IMR-90 (cell line): ENCODE measurements at regions not wholly inside any gene's neighbourhood (a gene's known extent, or its start where the extent isn't known, plus 50 kb on each side); places are given as distances from the start of the nearest gene placed in this dataset.
"Not testable (repeated sequence)": the region's sequence is repeated elsewhere in the genome, so short reads cannot be mapped to it uniquely, and the experiment has no call there.

Experiments
- BHLHE40 ChIP-seq: fragments of 150-350 bp; IDR thresholded peaks from 2 replicates; pipeline ENCODE4 v1.6.1; 2016; ENCODE audit warnings: mild to moderate bottlenecking, low read depth, low read length
- CEBPB ChIP-seq: IDR thresholded peaks from 2 replicates; pipeline ENCODE4 v1.6.1; 2012; ENCODE audit warnings: low read depth, low read length, improper control_type of control experiment
- CHD1 ChIP-seq: IDR thresholded peaks from 2 replicates; pipeline ENCODE4 v1.6.1; 2012; ENCODE audit warnings: low read depth, low read length, improper control_type of control experiment
- CTCF ChIP-seq: conservative IDR thresholded peaks from 2 replicates; pipeline ENCODE4 v1.5.1; 2012; ENCODE audit warnings: mild to moderate bottlenecking, low read depth, low read length, improper control_type of control experiment
- MAFK ChIP-seq: IDR thresholded peaks from 2 replicates; pipeline ENCODE4 v1.6.1; 2012; ENCODE audit warnings: low read depth, low read length, improper control_type of control experiment
- MAZ ChIP-seq: IDR thresholded peaks from 2 replicates; pipeline ENCODE4 v1.6.1; 2012; ENCODE audit warnings: low read depth, mild to moderate bottlenecking, low read length, improper control_type of control experiment, moderate library complexity, borderline replicate concordance
- MXI1 ChIP-seq: IDR thresholded peaks from 2 replicates; pipeline ENCODE4 v1.6.1; 2012; ENCODE audit warnings: low read depth, mild to moderate bottlenecking, low read length, moderate library complexity, borderline replicate concordance
- POLR2A ChIP-seq: IDR thresholded peaks from 2 replicates; pipeline ENCODE4 v1.6.1; 2012; ENCODE audit warnings: mild to moderate bottlenecking, low read depth, low read length
- RAD21 ChIP-seq: IDR thresholded peaks from 2 replicates; pipeline ENCODE4 v1.6.1; 2012; ENCODE audit warnings: low read length, improper control_type of control experiment
- RCOR1 ChIP-seq: IDR thresholded peaks from 2 replicates; pipeline ENCODE4 v1.6.1; 2012; ENCODE audit warnings: mild to moderate bottlenecking, low read length, improper control_type of control experiment; ENCODE audit not compliant: insufficient replicate concordance
- RFX5 ChIP-seq: IDR thresholded peaks from 2 replicates; pipeline ENCODE4 v1.8.0; 2012; ENCODE audit warnings: low read depth, mild to moderate bottlenecking, low read length, moderate library complexity
- SMC3 ChIP-seq: fragments of 150-350 bp; IDR thresholded peaks from 2 replicates; pipeline ENCODE4 v1.6.1; 2016; ENCODE audit warnings: low read depth, mild to moderate bottlenecking, antibody characterized with exemption, low read length, moderate library complexity
- TF ChIP-seq, protein P1 (sequence below): fragments of 150-350 bp; IDR thresholded peaks from 2 replicates; pipeline ENCODE4 v1.6.1; 2016; ENCODE audit warnings: low read depth, mild to moderate bottlenecking, low read length, moderate library complexity, borderline replicate concordance
- TF ChIP-seq, protein P2 (sequence below): fragments of 150-350 bp; IDR thresholded peaks from 2 replicates; pipeline ENCODE4 v1.6.1; 2017; ENCODE audit warnings: mild to moderate bottlenecking, antibody characterized with exemption, low read length, low read depth

DNA sequence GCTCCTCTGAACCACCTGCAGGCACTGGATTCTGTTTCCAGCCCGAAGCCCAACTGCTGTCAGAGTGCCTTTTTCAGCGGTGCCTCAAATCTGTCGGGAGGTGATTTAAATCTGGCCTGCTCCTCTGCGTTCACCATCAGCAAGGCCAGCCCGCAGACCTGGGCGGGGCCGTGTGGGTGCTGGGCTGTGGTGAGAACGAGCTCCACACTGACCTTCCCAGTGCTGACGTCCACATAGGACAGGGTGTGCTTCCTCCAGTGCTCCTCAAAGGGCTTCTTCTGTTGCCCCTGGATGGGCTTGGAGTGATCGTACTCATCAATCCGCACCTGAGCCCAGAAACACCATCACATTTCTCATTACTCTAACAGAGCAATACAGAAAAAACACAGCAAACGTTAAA is 56.9 kb upstream of the TNK2 start:
- not testable (repeated sequence) for TF ChIP-seq RAD21, POLR2A, CTCF, SMC3, RFX5, CEBPB, MAFK, MAZ, CHD1, MXI1, BHLHE40, RCOR1
- TF ChIP-seq, protein P1, sequence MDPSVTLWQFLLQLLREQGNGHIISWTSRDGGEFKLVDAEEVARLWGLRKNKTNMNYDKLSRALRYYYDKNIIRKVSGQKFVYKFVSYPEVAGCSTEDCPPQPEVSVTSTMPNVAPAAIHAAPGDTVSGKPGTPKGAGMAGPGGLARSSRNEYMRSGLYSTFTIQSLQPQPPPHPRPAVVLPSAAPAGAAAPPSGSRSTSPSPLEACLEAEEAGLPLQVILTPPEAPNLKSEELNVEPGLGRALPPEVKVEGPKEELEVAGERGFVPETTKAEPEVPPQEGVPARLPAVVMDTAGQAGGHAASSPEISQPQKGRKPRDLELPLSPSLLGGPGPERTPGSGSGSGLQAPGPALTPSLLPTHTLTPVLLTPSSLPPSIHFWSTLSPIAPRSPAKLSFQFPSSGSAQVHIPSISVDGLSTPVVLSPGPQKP, result not testable (repeated sequence)
- TF ChIP-seq, protein P2, sequence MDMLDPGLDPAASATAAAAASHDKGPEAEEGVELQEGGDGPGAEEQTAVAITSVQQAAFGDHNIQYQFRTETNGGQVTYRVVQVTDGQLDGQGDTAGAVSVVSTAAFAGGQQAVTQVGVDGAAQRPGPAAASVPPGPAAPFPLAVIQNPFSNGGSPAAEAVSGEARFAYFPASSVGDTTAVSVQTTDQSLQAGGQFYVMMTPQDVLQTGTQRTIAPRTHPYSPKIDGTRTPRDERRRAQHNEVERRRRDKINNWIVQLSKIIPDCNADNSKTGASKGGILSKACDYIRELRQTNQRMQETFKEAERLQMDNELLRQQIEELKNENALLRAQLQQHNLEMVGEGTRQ, result not testable (repeated sequence)
